Mammary epithelial cell (primary cell): ENCODE measurements at regions not wholly inside any gene's neighbourhood (a gene's known extent, or its start where the extent isn't known, plus 50 kb on each side); places are given as distances from the start of the nearest gene placed in this dataset.

Experiments
- EZH2 ChIP-seq: IDR thresholded peaks from 2 replicates; pipeline ENCODE4 v1.6.1; 2012; ENCODE audit warnings: low read length, inconsistent platforms, borderline replicate concordance
- TF ChIP-seq, protein P1 (sequence below), 2 donors: IDR thresholded peaks in 1 of 2; conservative IDR thresholded peaks in 1 of 2; 2 replicates each; pipeline ENCODE4 v1.5.1; 2011 to 2012; ENCODE audit warnings: inconsistent platforms in 2 of 2, low read length in 2 of 2, mild to moderate bottlenecking in 2 of 2, control low read depth in 1 of 2, low read depth in 1 of 2; ENCODE audit not compliant: insufficient read depth in 1 of 2; ENCODE audit errors: extremely low read depth in 1 of 2

DNA sequence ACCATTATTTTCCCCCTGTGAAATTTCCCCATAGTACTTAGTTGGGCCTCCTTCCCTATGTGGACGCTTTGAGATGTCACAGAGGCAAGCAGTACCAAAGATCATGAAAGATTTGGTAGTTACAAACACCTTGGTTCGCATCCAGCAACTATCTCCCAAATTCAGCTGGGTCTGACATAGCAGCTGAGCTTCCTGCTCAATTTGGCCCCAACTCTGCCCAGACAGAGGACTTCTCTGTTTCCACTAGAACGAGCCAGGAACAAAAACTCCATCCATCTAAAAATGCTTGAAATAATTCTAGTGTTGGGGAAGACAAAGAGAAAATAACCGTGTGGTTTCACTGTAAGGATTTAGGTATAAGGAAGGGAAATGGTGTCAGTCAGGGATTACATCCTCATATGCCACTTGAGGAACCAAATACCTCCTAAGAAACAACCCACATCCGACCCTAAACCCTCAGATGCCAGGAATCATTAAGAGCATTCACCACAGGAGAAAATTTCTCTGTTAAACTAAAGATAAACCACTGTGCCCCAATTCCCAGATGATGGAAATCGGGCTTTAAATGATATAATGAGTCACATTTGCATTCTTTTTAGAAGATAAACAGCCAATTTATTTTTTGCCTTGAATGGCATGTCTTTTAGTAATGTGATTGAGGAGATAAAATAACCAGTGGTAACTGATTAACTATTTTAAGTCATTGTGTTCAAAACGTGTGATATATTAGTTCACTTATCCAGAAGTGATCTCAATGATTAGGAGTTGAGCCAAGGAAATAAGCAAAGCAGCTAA lies 103.7 kb upstream of the IFNG-AS1 start:
- TF ChIP-seq, protein P1, sequence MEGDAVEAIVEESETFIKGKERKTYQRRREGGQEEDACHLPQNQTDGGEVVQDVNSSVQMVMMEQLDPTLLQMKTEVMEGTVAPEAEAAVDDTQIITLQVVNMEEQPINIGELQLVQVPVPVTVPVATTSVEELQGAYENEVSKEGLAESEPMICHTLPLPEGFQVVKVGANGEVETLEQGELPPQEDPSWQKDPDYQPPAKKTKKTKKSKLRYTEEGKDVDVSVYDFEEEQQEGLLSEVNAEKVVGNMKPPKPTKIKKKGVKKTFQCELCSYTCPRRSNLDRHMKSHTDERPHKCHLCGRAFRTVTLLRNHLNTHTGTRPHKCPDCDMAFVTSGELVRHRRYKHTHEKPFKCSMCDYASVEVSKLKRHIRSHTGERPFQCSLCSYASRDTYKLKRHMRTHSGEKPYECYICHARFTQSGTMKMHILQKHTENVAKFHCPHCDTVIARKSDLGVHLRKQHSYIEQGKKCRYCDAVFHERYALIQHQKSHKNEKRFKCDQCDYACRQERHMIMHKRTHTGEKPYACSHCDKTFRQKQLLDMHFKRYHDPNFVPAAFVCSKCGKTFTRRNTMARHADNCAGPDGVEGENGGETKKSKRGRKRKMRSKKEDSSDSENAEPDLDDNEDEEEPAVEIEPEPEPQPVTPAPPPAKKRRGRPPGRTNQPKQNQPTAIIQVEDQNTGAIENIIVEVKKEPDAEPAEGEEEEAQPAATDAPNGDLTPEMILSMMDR (conservative IDR thresholded peaks at IDR 0.05 in 1 of 2, IDR thresholded peaks at IDR 0.05 in 1 of 2; ENCODE audit: extremely low read depth in 1 of 2, insufficient read depth in 1 of 2, low read depth in 1 of 2, low read length in 2 of 2): no peak
- no peak for TF ChIP-seq EZH2
